SK-N-MC (cell line): ENCODE measurements at regions not wholly inside any gene's neighbourhood (a gene's known extent, or its start where the extent isn't known, plus 50 kb on each side); places are given as distances from the start of the nearest gene placed in this dataset.
"Not testable (repeated sequence)": the region's sequence is repeated elsewhere in the genome, so short reads cannot be mapped to it uniquely, and the experiment has no call there.

Source experiments
- DNase-seq: peaks from one replicate; pipeline ENCODE4 v3.0.0-alpha.2; 2011; ENCODE audit warnings: low read depth, low spot score
- H3K27ac ChIP-seq: fragments of 200-600 bp; sonication (generic); 2 replicates; pipeline ENCODE4 v1.5.1; 2016; ENCODE audit warnings: mixed run types
- H3K36me3 ChIP-seq: fragments of 200-600 bp; sonication (generic); 2 replicates; pipeline ENCODE4 v1.6.1; 2017; ENCODE audit warnings: antibody characterized with exemption, low read length, mixed read lengths; ENCODE audit not compliant: insufficient read depth
- H3K4me3 ChIP-seq: fragments of 200-600 bp; sonication (generic); 2 replicates; pipeline ENCODE4 v1.5.1; 2016
- H3K9ac ChIP-seq: fragments of 200-600 bp; sonication (generic); 2 replicates; pipeline ENCODE4 v1.8.0; 2017; ENCODE audit warnings: mixed run types, mixed read lengths; ENCODE audit not compliant: insufficient read length
- H3K9me3 ChIP-seq: fragments of 200-600 bp; sonication (generic); 2 replicates; pipeline ENCODE4 v1.6.1; 2017; ENCODE audit warnings: low read depth, mild to moderate bottlenecking, antibody characterized with exemption, low read length, moderate library complexity, mixed read lengths
- EZH2 ChIP-seq: fragments of 200-600 bp; sonication (generic); IDR thresholded peaks from one replicate; pipeline ENCODE4 v1.6.1; 2017; ENCODE audit warnings: antibody characterized with exemption
- FOXP2 ChIP-seq: optimal IDR thresholded peaks from 2 replicates; pipeline ENCODE3; 2011; ENCODE audit warnings: mild to moderate bottlenecking, moderate library complexity; ENCODE audit not compliant: insufficient read depth; ENCODE audit errors: extremely low read length, control extremely low read depth
- POLR2AphosphoS5 ChIP-seq: IDR thresholded peaks from 2 replicates; pipeline ENCODE4 v1.6.1; 2012; ENCODE audit warnings: mild to moderate bottlenecking, low read depth, low read length, borderline replicate concordance

- no peak for DNase-seq
Observed at GRCh38 chr9:82745919-82746318, 317.0 kb downstream of the RASEF start.

GRCh38 chr9:82750411-82750913 lies 312.5 kb downstream of the RASEF start:
- no peak for DNase-seq
- no peak for TF ChIP-seq EZH2
- TF ChIP-seq POLR2AphosphoS5 = no peak
- TF ChIP-seq FOXP2 = no peak
- Histone ChIP-seq H3K27ac (no peak overlapping the region), H3K4me3 (no peak overlapping the region), H3K9me3 (no peaks in the 10 kb centered on the region), H3K9ac (no peak overlapping the region), H3K36me3 (no peaks in the 10 kb centered on the region)

More at GRCh38 chr9:82745919-82746318, 317.0 kb downstream of the RASEF start:
- no peak overlapping the region for H3K27ac ChIP-seq
- TF ChIP-seq FOXP2 (no peak), POLR2AphosphoS5 (no peak), EZH2 (no peak)
- no peaks in the 10 kb centered on the region for H3K36me3 ChIP-seq
- no peak overlapping the region for H3K9ac ChIP-seq
- H3K9me3 ChIP-seq = no peaks in the 10 kb centered on the region
- H3K4me3 ChIP-seq = no peak overlapping the region

GRCh38 chr9:82757924-82758323 lies 305.0 kb downstream of the RASEF start:
- DNase-seq = no peak
- no peak overlapping the region for H3K9ac ChIP-seq
- H3K9me3 ChIP-seq = no peaks in the 10 kb centered on the region
- TF ChIP-seq POLR2AphosphoS5 (no peak), EZH2 (no peak), FOXP2 (no peak)
- no peak overlapping the region for H3K4me3 ChIP-seq
- no peak overlapping the region for H3K27ac ChIP-seq
- H3K36me3 ChIP-seq = no peaks in the 10 kb centered on the region

GRCh38 chr9:82761027-82761426 lies 301.9 kb downstream of the RASEF start:
- Histone ChIP-seq H3K36me3 (no peaks in the 10 kb centered on the region), H3K27ac (no peak overlapping the region), H3K9ac (no peak overlapping the region), H3K9me3 (no peaks in the 10 kb centered on the region), H3K4me3 (no peak overlapping the region)
- DNase-seq = no peak
- no peak for TF ChIP-seq EZH2
- no peak for TF ChIP-seq FOXP2
- no peak for TF ChIP-seq POLR2AphosphoS5

- no peak overlapping the region for H3K27ac ChIP-seq
- H3K9me3 ChIP-seq = no peaks in the 10 kb centered on the region
- DNase-seq = no peak
- TF ChIP-seq POLR2AphosphoS5 (no peak), EZH2 (no peak), FOXP2 (no peak)
- H3K9ac ChIP-seq = no peak overlapping the region
- no peaks in the 10 kb centered on the region for H3K36me3 ChIP-seq
- no peak overlapping the region for H3K4me3 ChIP-seq
Observed at GRCh38 chr9:82761956-82762355, 301.0 kb downstream of the RASEF start.

- Histone ChIP-seq H3K4me3 (no peak overlapping the region), H3K9ac (no peak overlapping the region), H3K27ac (no peak overlapping the region), H3K9me3 (no peaks in the 10 kb centered on the region), H3K36me3 (no peaks in the 10 kb centered on the region)
- no peak for DNase-seq
- TF ChIP-seq EZH2 (no peak), POLR2AphosphoS5 (no peak), FOXP2 (no peak)
Observed at GRCh38 chr9:82763656-82764055, 299.3 kb downstream of the RASEF start.

GRCh38 chr9:82764061-82764668 lies 298.8 kb downstream of the RASEF start:
- Histone ChIP-seq H3K9me3 (no peaks in the 10 kb centered on the region), H3K9ac (no peak overlapping the region), H3K4me3 (no peak overlapping the region), H3K36me3 (no peaks in the 10 kb centered on the region), H3K27ac (no peak overlapping the region)
- TF ChIP-seq FOXP2 (no peak), EZH2 (no peak), POLR2AphosphoS5 (no peak)
- no peak for DNase-seq

- H3K27ac ChIP-seq, H3K9me3 ChIP-seq, DNase-seq, H3K9ac ChIP-seq, H3K36me3 ChIP-seq, H3K4me3 ChIP-seq: not testable (repeated sequence)
Observed at GRCh38 chr9:82774707-82775231, 288.2 kb downstream of the RASEF start.

- no peak overlapping the region for H3K27ac ChIP-seq
- H3K4me3 ChIP-seq = no peak overlapping the region
- DNase-seq = no peak
- TF ChIP-seq EZH2 (no peak), POLR2AphosphoS5 (no peak), FOXP2 (no peak)
- no peaks in the 10 kb centered on the region for H3K36me3 ChIP-seq
- H3K9me3 ChIP-seq = no peaks in the 10 kb centered on the region
- H3K9ac ChIP-seq = no peak overlapping the region
Observed at GRCh38 chr9:82776508-82776907, 286.4 kb downstream of the RASEF start.
